GM12878 (cell line): ENCODE measurements at regions not wholly inside any gene's neighbourhood (a gene's known extent, or its start where the extent isn't known, plus 50 kb on each side); places are given as distances from the start of the nearest gene placed in this dataset.

Experiments used
- ATAC-seq: fragments of 200-7000 bp; cut with Tn5 transposase; 3 replicates; pipeline ENCODE4 v1.9.1; 2020; ENCODE audit warnings: mild to moderate bottlenecking, moderate library complexity
- BruUV-seq: library from RNA; stranded (reverse); fragments of 400-500 nt; replicated peaks from 2 replicates; lab custom pipeline; 2021; lab: Mats Ljungman, UMichigan
- CTCF ChIA-PET: fragments of 300-600 bp; sonication (Branson Sonifier 250); formaldehyde crosslinking; extraction: SDS; loops from one replicate; lab custom pipeline; 2021; ENCODE audit warnings: inconsistent platforms; lab: Yijun Ruan, JAX
- POLR2A ChIA-PET: fragments of 350-600 bp; formaldehyde crosslinking; extraction: SDS; loops from one replicate; lab custom pipeline; 2021; ENCODE audit warnings: inconsistent platforms; lab: Charles Lee
- RAD21 ChIA-PET: fragments of 300-600 bp; sonication (Branson Sonifier 250); formaldehyde crosslinking; loops from one replicate; lab custom pipeline; 2023; ENCODE audit warnings: antibody characterized with exemption; ENCODE audit not compliant: unreplicated experiment; lab: Charles Lee
- SMC1A ChIA-PET: fragments of 300-600 bp; sonication (Branson Sonifier 250); formaldehyde crosslinking; loops from one replicate; lab custom pipeline; 2023; ENCODE audit not compliant: unreplicated experiment, uncharacterized antibody; lab: Charles Lee
- DNase-seq: peaks from one replicate; pipeline ENCODE4 v3.0.0-alpha.2; 2011; ENCODE audit warnings: low read depth, low spot score
- FAIRE-seq: peaks from 3 replicates; lab custom pipeline; 2011; peaks lifted over from hg19 to GRCh38; lab: Jason Lieb, UNC
- H2AFZ ChIP-seq: 2 replicates; pipeline ENCODE4 v1.6.0; 2011; ENCODE audit warnings: low read depth, low read length, control low read depth; ENCODE audit not compliant: control insufficient read depth
- H3K27ac ChIP-seq: 2 replicates; pipeline ENCODE4 v1.5.1; 2011; ENCODE audit warnings: control low read depth; ENCODE audit not compliant: control insufficient read depth, insufficient read depth
- H3K27me3 ChIP-seq, 2 experiments: replicated peaks in 1 of 2; 2 replicates each; pipeline versions ENCODE4 v1.6.0 to v1.6.1; 2011; ENCODE audit warnings: low read length in 1 of 2; ENCODE audit not compliant: control insufficient read depth in 2 of 2, insufficient read depth in 2 of 2
- H3K36me3 ChIP-seq, 2 experiments: 2 replicates each; pipeline ENCODE4 v1.5.1; 2011; ENCODE audit warnings: low read length in 1 of 2; ENCODE audit not compliant: control insufficient read depth in 2 of 2, insufficient read depth in 2 of 2
- H3K4me1 ChIP-seq: 2 replicates; pipeline ENCODE4 v1.6.1; 2011; ENCODE audit warnings: mild to moderate bottlenecking, low read length, moderate library complexity, mixed read lengths; ENCODE audit not compliant: control insufficient read depth, insufficient read depth
- H3K4me2 ChIP-seq: 2 replicates; pipeline ENCODE4 v1.6.0; 2011; ENCODE audit warnings: control low read depth; ENCODE audit not compliant: control insufficient read depth, insufficient read depth
- H3K4me3 ChIP-seq: fragments of 200-600 bp; sonication (generic); 2 replicates; pipeline ENCODE4 v1.5.1; 2016
- H3K79me2 ChIP-seq: 2 replicates; pipeline ENCODE4 v1.6.0; 2011; ENCODE audit warnings: low read length; ENCODE audit not compliant: control insufficient read depth, insufficient read depth
- H3K9ac ChIP-seq: 2 replicates; pipeline ENCODE4 v1.8.0; 2011; ENCODE audit warnings: low read length, control low read depth, mixed read lengths; ENCODE audit not compliant: control insufficient read depth, insufficient read depth
- H3K9me3 ChIP-seq: replicated peaks from 3 replicates; pipeline ENCODE4 v1.5.1; 2011; ENCODE audit warnings: mild to moderate bottlenecking, low read length; ENCODE audit not compliant: control insufficient read depth, insufficient read depth
- H4K20me1 ChIP-seq: 2 replicates; pipeline ENCODE4 v1.6.0; 2011; ENCODE audit not compliant: control insufficient read depth, insufficient read depth
- BHLHE40 ChIP-seq, 2 experiments: fragments of 450-650 bp in 1 of 2; IDR thresholded peaks; 2 replicates each; pipeline ENCODE4 v1.6.1; 2011 to 2017; ENCODE audit warnings: low read depth in 2 of 2, borderline replicate concordance in 1 of 2, improper control_type of control experiment in 1 of 2, low read length in 1 of 2, mild to moderate bottlenecking in 1 of 2
- CREB1 ChIP-seq: IDR thresholded peaks from 2 replicates; pipeline ENCODE4 v1.6.1; 2012; ENCODE audit warnings: low read depth, mild to moderate bottlenecking, inconsistent platforms
- ESRRA ChIP-seq: IDR thresholded peaks from 2 replicates; pipeline ENCODE4 v1.6.1; 2012; ENCODE audit warnings: mild to moderate bottlenecking, low read length, improper control_type of control experiment
- SPI1 ChIP-seq: IDR thresholded peaks from 2 replicates; pipeline ENCODE4 v1.6.1; 2011; ENCODE audit warnings: low read depth, mild to moderate bottlenecking, low read length, moderate library complexity, borderline replicate concordance; ENCODE audit not compliant: insufficient read depth
- STAT1 ChIP-seq: fragments of 450-650 bp; conservative IDR thresholded peaks from 2 replicates; pipeline ENCODE4 v1.6.1; 2014; ENCODE audit warnings: antibody characterized with exemption, mild to moderate bottlenecking
- TCF12 ChIP-seq: IDR thresholded peaks from 2 replicates; pipeline ENCODE4 v1.6.1; 2011; ENCODE audit warnings: low read depth, mild to moderate bottlenecking, low read length
- WRNIP1 ChIP-seq: IDR thresholded peaks from 2 replicates; pipeline ENCODE4 v1.6.1; 2011; ENCODE audit warnings: low read depth, low read length, improper control_type of control experiment, borderline replicate concordance
- WGBS: methylation state at CpG from one replicate; pipeline ENCODE4 v1.1.6; 2016; ENCODE audit warnings: low lambda C conversion rate; ENCODE audit not compliant: insufficient replicate concordance, insufficient coverage; ENCODE audit errors: missing lambda C conversion rate; 5-methylcytosine and 5-hydroxymethylcytosine counted together
- in situ Hi-C: fragments of 300-500 bp; cut with MboI; formaldehyde crosslinking; loops from 9 replicates; pipeline ENCODE4 v1.14.3; 2018; ENCODE audit warnings: mixed read lengths
- intact Hi-C: fragments of 100-400 bp; cut with micrococcal nuclease; formaldehyde crosslinking; loops from one replicate; pipeline ENCODE4 v1.14.2; 2022; ENCODE audit not compliant: unreplicated experiment
- TF ChIP-seq, protein P1 (sequence below): fragments of 450-650 bp; IDR thresholded peaks from 2 replicates; pipeline ENCODE4 v1.6.1; 2016; ENCODE audit warnings: mild to moderate bottlenecking, moderate library complexity, borderline replicate concordance
- TF ChIP-seq, protein P2 (sequence below): fragments of 450-650 bp; IDR thresholded peaks from 2 replicates; pipeline ENCODE4 v1.6.1; 2017; ENCODE audit warnings: borderline replicate concordance
- TF ChIP-seq, protein P3 (sequence below): IDR thresholded peaks from 2 replicates; pipeline ENCODE4 v1.6.1; 2012; ENCODE audit warnings: improper control_type of control experiment, low read depth, low read length; ENCODE audit not compliant: insufficient replicate concordance

DNA sequence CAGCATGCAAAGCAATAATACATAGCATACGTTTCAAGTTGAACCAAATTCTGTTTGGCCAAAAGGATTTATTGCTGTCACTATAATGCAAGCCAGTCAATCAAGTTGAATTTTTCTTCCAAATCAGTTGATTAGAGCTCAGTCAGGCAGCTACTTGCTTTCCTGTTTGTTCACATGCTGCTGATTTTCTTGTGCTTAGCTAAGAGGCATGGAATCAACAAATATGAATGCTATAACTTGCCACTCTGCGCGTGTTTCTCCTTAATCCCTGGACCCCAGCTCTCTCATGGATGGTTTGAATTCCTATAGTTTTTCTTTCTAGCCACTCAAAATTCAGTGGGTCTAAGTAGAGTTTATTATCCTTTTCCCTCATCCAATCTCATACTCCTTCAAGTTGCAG, 311.3 kb downstream of the KLF5 start (continued):
- TF ChIP-seq, protein P1, sequence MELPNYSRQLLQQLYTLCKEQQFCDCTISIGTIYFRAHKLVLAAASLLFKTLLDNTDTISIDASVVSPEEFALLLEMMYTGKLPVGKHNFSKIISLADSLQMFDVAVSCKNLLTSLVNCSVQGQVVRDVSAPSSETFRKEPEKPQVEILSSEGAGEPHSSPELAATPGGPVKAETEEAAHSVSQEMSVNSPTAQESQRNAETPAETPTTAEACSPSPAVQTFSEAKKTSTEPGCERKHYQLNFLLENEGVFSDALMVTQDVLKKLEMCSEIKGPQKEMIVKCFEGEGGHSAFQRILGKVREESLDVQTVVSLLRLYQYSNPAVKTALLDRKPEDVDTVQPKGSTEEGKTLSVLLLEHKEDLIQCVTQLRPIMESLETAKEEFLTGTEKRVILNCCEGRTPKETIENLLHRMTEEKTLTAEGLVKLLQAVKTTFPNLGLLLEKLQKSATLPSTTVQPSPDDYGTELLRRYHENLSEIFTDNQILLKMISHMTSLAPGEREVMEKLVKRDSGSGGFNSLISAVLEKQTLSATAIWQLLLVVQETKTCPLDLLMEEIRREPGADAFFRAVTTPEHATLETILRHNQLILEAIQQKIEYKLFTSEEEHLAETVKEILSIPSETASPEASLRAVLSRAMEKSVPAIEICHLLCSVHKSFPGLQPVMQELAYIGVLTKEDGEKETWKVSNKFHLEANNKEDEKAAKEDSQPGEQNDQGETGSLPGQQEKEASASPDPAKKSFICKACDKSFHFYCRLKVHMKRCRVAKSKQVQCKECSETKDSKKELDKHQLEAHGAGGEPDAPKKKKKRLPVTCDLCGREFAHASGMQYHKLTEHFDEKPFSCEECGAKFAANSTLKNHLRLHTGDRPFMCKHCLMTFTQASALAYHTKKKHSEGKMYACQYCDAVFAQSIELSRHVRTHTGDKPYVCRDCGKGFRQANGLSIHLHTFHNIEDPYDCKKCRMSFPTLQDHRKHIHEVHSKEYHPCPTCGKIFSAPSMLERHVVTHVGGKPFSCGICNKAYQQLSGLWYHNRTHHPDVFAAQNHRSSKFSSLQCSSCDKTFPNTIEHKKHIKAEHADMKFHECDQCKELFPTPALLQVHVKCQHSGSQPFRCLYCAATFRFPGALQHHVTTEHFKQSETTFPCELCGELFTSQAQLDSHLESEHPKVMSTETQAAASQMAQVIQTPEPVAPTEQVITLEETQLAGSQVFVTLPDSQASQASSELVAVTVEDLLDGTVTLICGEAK = no peak
- TF ChIP-seq, protein P2, sequence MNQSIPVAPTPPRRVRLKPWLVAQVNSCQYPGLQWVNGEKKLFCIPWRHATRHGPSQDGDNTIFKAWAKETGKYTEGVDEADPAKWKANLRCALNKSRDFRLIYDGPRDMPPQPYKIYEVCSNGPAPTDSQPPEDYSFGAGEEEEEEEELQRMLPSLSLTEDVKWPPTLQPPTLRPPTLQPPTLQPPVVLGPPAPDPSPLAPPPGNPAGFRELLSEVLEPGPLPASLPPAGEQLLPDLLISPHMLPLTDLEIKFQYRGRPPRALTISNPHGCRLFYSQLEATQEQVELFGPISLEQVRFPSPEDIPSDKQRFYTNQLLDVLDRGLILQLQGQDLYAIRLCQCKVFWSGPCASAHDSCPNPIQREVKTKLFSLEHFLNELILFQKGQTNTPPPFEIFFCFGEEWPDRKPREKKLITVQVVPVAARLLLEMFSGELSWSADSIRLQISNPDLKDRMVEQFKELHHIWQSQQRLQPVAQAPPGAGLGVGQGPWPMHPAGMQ = no peak

DNA sequence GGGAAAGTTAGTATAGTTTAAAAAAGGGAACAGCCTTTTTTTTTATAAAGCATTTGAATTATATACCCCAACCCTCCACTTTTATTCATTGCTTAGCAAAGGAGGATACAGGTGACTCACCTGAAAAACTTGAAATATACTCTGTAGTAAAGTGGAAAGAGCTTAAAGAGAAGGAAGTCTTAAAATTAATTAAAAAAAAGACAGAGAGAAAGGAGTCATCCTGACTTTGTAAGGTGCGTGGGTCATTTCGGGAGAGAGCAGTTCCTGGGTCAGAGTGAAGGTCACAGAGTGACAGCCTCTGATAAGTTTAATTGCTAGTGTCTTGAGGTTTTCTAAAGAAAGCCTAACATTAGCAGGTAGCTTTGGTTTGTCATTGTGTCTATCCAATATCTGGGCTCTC, 310.3 kb downstream of the KLF5 start:
- Histone ChIP-seq H3K9me3 (no peaks in the 10 kb centered on the region), H3K4me2 (no peak overlapping the region), H3K9ac (no peak overlapping the region), H3K27ac (no peak overlapping the region), H4K20me1 (no peaks in the 10 kb centered on the region), H3K27me3 (no peaks in the 10 kb centered on the region), H3K4me1 (no peaks in the 10 kb centered on the region), H3K36me3 (no peaks in the 10 kb centered on the region), H3K79me2 (no peaks in the 10 kb centered on the region), H2AFZ (no peak overlapping the region), H3K4me3 (no peak overlapping the region)
- POLR2A ChIA-PET = no interaction called here
- CTCF ChIA-PET = no interaction called here
- no peak for ATAC-seq
- SMC1A ChIA-PET = interaction anchor here (0.8 kb wide), 1 partner anchor 24 kb away, joined by 3 read pairs; no protein-coding TSS in a partner anchor
- no TSS peak for BruUV-seq
- no peak for DNase-seq
- no peak for FAIRE-seq
- in situ Hi-C loops (no loop called here), intact Hi-C loops (no loop called here)
- WGBS = 39% methylated on average over 2 of the region's 2 CpGs
- RAD21 ChIA-PET = no interaction called here
- TF ChIP-seq ESRRA (no peak), CREB1 (no peak), TCF12 (no peak), STAT1 (no peak), SPI1 (no peak), BHLHE40 (IDR thresholded peaks at IDR 0.05; ENCODE audit: borderline replicate concordance in 1 of 2, low read depth in 2 of 2, low read length in 1 of 2) (no peak), WRNIP1 (no peak)
- TF ChIP-seq, protein P3, sequence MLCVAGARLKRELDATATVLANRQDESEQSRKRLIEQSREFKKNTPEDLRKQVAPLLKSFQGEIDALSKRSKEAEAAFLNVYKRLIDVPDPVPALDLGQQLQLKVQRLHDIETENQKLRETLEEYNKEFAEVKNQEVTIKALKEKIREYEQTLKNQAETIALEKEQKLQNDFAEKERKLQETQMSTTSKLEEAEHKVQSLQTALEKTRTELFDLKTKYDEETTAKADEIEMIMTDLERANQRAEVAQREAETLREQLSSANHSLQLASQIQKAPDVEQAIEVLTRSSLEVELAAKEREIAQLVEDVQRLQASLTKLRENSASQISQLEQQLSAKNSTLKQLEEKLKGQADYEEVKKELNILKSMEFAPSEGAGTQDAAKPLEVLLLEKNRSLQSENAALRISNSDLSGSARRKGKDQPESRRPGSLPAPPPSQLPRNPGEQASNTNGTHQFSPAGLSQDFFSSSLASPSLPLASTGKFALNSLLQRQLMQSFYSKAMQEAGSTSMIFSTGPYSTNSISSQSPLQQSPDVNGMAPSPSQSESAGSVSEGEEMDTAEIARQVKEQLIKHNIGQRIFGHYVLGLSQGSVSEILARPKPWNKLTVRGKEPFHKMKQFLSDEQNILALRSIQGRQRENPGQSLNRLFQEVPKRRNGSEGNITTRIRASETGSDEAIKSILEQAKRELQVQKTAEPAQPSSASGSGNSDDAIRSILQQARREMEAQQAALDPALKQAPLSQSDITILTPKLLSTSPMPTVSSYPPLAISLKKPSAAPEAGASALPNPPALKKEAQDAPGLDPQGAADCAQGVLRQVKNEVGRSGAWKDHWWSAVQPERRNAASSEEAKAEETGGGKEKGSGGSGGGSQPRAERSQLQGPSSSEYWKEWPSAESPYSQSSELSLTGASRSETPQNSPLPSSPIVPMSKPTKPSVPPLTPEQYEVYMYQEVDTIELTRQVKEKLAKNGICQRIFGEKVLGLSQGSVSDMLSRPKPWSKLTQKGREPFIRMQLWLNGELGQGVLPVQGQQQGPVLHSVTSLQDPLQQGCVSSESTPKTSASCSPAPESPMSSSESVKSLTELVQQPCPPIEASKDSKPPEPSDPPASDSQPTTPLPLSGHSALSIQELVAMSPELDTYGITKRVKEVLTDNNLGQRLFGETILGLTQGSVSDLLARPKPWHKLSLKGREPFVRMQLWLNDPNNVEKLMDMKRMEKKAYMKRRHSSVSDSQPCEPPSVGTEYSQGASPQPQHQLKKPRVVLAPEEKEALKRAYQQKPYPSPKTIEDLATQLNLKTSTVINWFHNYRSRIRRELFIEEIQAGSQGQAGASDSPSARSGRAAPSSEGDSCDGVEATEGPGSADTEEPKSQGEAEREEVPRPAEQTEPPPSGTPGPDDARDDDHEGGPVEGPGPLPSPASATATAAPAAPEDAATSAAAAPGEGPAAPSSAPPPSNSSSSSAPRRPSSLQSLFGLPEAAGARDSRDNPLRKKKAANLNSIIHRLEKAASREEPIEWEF = no peak
- TF ChIP-seq, protein P2 = no peak
